SK-N-SH (cell line): ENCODE measurements at regions not wholly inside any gene's neighbourhood (a gene's known extent, or its start where the extent isn't known, plus 50 kb on each side); places are given as distances from the start of the nearest gene placed in this dataset.
"Not testable (repeated sequence)": the region's sequence is repeated elsewhere in the genome, so short reads cannot be mapped to it uniquely, and the experiment has no call there.

Source experiments
- CHD2 ChIP-seq: fragments of 150-350 bp; IDR thresholded peaks from 2 replicates; pipeline ENCODE4 v1.6.1; 2018; ENCODE audit warnings: low read length; ENCODE audit not compliant: partially characterized antibody
- GABPA ChIP-seq: IDR thresholded peaks from 2 replicates; pipeline ENCODE4 v1.4.0; 2012; ENCODE audit warnings: low read depth, mild to moderate bottlenecking
- JUND ChIP-seq: IDR thresholded peaks from 2 replicates; pipeline ENCODE4 v1.4.0; 2012
- MAX ChIP-seq: IDR thresholded peaks from 2 replicates; pipeline ENCODE4 v1.4.0; 2012; ENCODE audit warnings: low read depth
- NRF1 ChIP-seq: IDR thresholded peaks from 2 replicates; pipeline ENCODE4 v1.6.1; 2012; ENCODE audit warnings: low read depth, mild to moderate bottlenecking, low read length
- POLR2AphosphoS5 ChIP-seq: IDR thresholded peaks from 2 replicates; pipeline ENCODE4 v1.6.1; 2012; ENCODE audit warnings: low read depth, low read length
- RAD21 ChIP-seq: IDR thresholded peaks from 2 replicates; pipeline ENCODE4 v1.6.1; 2012; ENCODE audit warnings: mild to moderate bottlenecking, low read length
- RCOR1 ChIP-seq: fragments of 150-350 bp; IDR thresholded peaks from 2 replicates; pipeline ENCODE4 v1.6.1; 2017; ENCODE audit warnings: antibody characterized with exemption, low read length
- RFX5 ChIP-seq: IDR thresholded peaks from 2 replicates; pipeline ENCODE4 v1.6.1; 2012; ENCODE audit warnings: mild to moderate bottlenecking, improper control_type of control experiment, low read length
- TF ChIP-seq, protein P1 (sequence below): fragments of 200-600 bp; sonication (generic); IDR thresholded peaks from 2 replicates; pipeline ENCODE4 v1.6.1; 2017; ENCODE audit warnings: antibody characterized with exemption, mild to moderate bottlenecking, moderate library complexity
- TF ChIP-seq, protein P2 (sequence below): IDR thresholded peaks from 2 replicates; pipeline ENCODE4 v1.4.0; 2012; ENCODE audit warnings: low read depth, borderline replicate concordance

DNA sequence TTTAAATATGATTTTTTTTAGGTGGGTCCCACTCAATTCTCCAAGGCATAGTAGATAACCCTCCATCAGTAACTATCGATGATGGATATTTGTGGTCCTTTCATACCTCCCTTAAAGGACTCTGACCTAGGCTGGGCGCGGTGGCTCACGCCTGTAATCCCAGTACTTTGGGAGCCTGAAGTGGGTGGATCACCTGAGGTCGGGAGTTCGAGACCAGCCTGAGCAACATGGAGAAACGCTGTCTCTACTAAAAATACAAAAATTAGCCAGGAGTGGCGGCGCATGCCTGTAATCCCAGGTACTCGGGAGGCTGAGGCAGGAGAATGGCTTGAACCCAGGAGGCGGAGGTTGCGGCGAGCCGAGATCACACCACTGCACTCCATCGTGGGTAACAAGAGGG, 54.8 kb upstream of the MRTFB start:
- TF ChIP-seq, protein P1, sequence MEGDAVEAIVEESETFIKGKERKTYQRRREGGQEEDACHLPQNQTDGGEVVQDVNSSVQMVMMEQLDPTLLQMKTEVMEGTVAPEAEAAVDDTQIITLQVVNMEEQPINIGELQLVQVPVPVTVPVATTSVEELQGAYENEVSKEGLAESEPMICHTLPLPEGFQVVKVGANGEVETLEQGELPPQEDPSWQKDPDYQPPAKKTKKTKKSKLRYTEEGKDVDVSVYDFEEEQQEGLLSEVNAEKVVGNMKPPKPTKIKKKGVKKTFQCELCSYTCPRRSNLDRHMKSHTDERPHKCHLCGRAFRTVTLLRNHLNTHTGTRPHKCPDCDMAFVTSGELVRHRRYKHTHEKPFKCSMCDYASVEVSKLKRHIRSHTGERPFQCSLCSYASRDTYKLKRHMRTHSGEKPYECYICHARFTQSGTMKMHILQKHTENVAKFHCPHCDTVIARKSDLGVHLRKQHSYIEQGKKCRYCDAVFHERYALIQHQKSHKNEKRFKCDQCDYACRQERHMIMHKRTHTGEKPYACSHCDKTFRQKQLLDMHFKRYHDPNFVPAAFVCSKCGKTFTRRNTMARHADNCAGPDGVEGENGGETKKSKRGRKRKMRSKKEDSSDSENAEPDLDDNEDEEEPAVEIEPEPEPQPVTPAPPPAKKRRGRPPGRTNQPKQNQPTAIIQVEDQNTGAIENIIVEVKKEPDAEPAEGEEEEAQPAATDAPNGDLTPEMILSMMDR: not testable (repeated sequence)
- not testable (repeated sequence) for TF ChIP-seq RCOR1, CHD2, RAD21, POLR2AphosphoS5, MAX, RFX5, JUND, NRF1, GABPA
- TF ChIP-seq, protein P2, sequence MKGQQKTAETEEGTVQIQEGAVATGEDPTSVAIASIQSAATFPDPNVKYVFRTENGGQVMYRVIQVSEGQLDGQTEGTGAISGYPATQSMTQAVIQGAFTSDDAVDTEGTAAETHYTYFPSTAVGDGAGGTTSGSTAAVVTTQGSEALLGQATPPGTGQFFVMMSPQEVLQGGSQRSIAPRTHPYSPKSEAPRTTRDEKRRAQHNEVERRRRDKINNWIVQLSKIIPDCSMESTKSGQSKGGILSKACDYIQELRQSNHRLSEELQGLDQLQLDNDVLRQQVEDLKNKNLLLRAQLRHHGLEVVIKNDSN: not testable (repeated sequence)
